ENCODE measurements at regions not wholly inside any gene's neighbourhood (a gene's known extent, or its start where the extent isn't known, plus 50 kb on each side); places are given as distances from the start of the nearest gene placed in this dataset.

DNA sequence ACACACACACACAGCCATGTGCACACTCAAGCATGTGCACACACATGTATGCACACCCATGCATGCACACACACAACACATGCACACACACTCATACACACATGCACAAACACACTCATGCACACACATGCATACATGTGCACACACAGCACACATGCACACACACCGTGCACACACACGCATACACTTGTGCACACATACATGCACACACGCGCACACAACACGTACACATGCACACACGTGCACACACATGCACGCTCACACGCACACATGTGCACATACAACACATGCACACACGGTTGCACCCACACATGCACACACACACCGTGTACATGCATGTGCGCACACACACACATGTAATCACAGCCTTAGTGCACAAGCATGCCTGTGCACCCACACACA, 230.4 kb upstream of the GSE1 start:
- TF ChIP-seq, protein P1, sequence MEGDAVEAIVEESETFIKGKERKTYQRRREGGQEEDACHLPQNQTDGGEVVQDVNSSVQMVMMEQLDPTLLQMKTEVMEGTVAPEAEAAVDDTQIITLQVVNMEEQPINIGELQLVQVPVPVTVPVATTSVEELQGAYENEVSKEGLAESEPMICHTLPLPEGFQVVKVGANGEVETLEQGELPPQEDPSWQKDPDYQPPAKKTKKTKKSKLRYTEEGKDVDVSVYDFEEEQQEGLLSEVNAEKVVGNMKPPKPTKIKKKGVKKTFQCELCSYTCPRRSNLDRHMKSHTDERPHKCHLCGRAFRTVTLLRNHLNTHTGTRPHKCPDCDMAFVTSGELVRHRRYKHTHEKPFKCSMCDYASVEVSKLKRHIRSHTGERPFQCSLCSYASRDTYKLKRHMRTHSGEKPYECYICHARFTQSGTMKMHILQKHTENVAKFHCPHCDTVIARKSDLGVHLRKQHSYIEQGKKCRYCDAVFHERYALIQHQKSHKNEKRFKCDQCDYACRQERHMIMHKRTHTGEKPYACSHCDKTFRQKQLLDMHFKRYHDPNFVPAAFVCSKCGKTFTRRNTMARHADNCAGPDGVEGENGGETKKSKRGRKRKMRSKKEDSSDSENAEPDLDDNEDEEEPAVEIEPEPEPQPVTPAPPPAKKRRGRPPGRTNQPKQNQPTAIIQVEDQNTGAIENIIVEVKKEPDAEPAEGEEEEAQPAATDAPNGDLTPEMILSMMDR (conservative IDR thresholded peaks at IDR 0.05) = no peak
- no peak for TF ChIP-seq ZFX (IDR thresholded peaks at IDR 0.05)

Measured in C4-2B (cell line).